Psoas muscle (tissue), 7 donors: ENCODE measurements at regions not wholly inside any gene's neighbourhood (a gene's known extent, or its start where the extent isn't known, plus 50 kb on each side); places are given as distances from the start of the nearest gene placed in this dataset.
"Not testable (repeated sequence)": the region's sequence is repeated elsewhere in the genome, so short reads cannot be mapped to it uniquely, and the experiment has no call there.

Experiments used
- ATAC-seq, 4 donors: fragments of 200-7000 bp; cut with Tn5 transposase; one replicate each; pipeline ENCODE4 v1.9.1; 2020; ENCODE audit warnings: moderate library complexity in 3 of 4, mild to moderate bottlenecking in 2 of 4
- DNase-seq, 2 donors: peaks; one replicate each; pipeline ENCODE4 v3.0.0-alpha.2; 2020
- H3K27ac ChIP-seq: fragments of 200-600 bp; one replicate; pipeline ENCODE4 v1.8.0; 2022
- H3K27me3 ChIP-seq, 3 donors: fragments of 200-600 bp in 1 of 3; one replicate each; pipeline versions ENCODE4 v1.6.1 to v1.8.0; 2013 to 2022; ENCODE audit warnings: low read length in 2 of 3, mild to moderate bottlenecking in 2 of 3, moderate library complexity in 1 of 3; ENCODE audit not compliant: insufficient read depth in 3 of 3
- H3K36me3 ChIP-seq, 2 donors: fragments of 200-600 bp in 1 of 2; one replicate each; pipeline versions ENCODE4 v1.6.1 to v1.8.0; 2013 to 2022; ENCODE audit warnings: low read depth in 1 of 2, mild to moderate bottlenecking in 1 of 2, moderate library complexity in 1 of 2; ENCODE audit not compliant: insufficient read depth in 1 of 2
- H3K4me1 ChIP-seq: fragments of 200-600 bp; one replicate; pipeline ENCODE4 v1.8.0; 2022
- H3K4me3 ChIP-seq: fragments of 200-600 bp; one replicate; pipeline ENCODE4 v1.8.0; 2022; ENCODE audit warnings: mild to moderate bottlenecking
- H3K9me3 ChIP-seq: fragments of 200-600 bp; one replicate; pipeline ENCODE4 v1.8.0; 2022
- CTCF ChIP-seq: fragments of 200-600 bp; IDR thresholded peaks from one replicate; pipeline ENCODE4 v1.8.0; 2022; ENCODE audit warnings: antibody characterized with exemption
- WGBS, 3 donors: extraction: QIAGEN DNeasy Blood & Tissue Kit; methylation state at CpG; one replicate each; pipeline versions ENCODE4 v1.1.6 to v1.1.7; 2013; 5-methylcytosine and 5-hydroxymethylcytosine counted together
- intact Hi-C, 2 donors: fragments of 100-400 bp; cut with DNase I; formaldehyde crosslinking; loops; one replicate each; pipeline versions ENCODE4 v1.11.0 to v1.14.2; 2022
- donor health status: healthy with polysubstance abuse.
- donor health status: DM: no; HTN: no; CAD: no; lungs with moderate emphysema.
- donor health status: Bipolar disorder and iron deficiency.
- donor health status: healthy.
- donor health status: DM: yes; HTN: yes; CAD: no.
- donor health status: DM: no; HTN: no; CAD: no.
- donor health status: DM: yes; HTN: yes; CAD: no.

- no peak for ATAC-seq
- H3K4me3 ChIP-seq, result no peak overlapping the region
- H3K36me3 ChIP-seq, result no peaks in the 10 kb centered on the region
- no peak overlapping the region for H3K27ac ChIP-seq
- no peaks in the 10 kb centered on the region for H3K4me1 ChIP-seq
- no peak for TF ChIP-seq CTCF
- no peaks in the 10 kb centered on the region for H3K27me3 ChIP-seq
- intact Hi-C loops, result no loop called here
- H3K9me3 ChIP-seq, result no peaks in the 10 kb centered on the region
- 34 to 57% (median 37%) methylated on average over 3 of the region's 3 CpGs for WGBS, 3 donors
- DNase-seq, result no peak
Measured at GRCh38 chr2:138078153-138078552, 113.9 kb downstream of the HNMT start.

GRCh38 chr2:138079976-138080375 is 115.7 kb downstream of the HNMT start:
- Histone ChIP-seq H3K27me3 (no peaks in the 10 kb centered on the region), H3K4me1 (no peaks in the 10 kb centered on the region), H3K27ac (no peak overlapping the region), H3K9me3 (no peaks in the 10 kb centered on the region), H3K4me3 (no peak overlapping the region), H3K36me3 (no peaks in the 10 kb centered on the region)
- WGBS, 3 donors, result 87 to 92% (median 91%) methylated on average over 2 of the region's 2 CpGs
- intact Hi-C loops, result no loop called here
- no peak for TF ChIP-seq CTCF
- ATAC-seq (no peak), DNase-seq (no peak)

GRCh38 chr2:138081225-138082073 is 117.2 kb downstream of the HNMT start:
- 65 to 72% (median 70%) methylated on average over 8 of the region's 8 CpGs for WGBS, 3 donors
- intact Hi-C loops, result no loop called here
- ATAC-seq (no peak), DNase-seq (no peak)
- H3K9me3 ChIP-seq, result no peaks in the 10 kb centered on the region
- H3K27me3 ChIP-seq, result no peaks in the 10 kb centered on the region
- no peak overlapping the region for H3K27ac ChIP-seq
- no peaks in the 10 kb centered on the region for H3K4me1 ChIP-seq
- no peaks in the 10 kb centered on the region for H3K36me3 ChIP-seq
- no peak for TF ChIP-seq CTCF
- no peak overlapping the region for H3K4me3 ChIP-seq

- H3K36me3 ChIP-seq, result no peaks in the 10 kb centered on the region
- H3K4me1 ChIP-seq, result no peaks in the 10 kb centered on the region
- no peak overlapping the region for H3K4me3 ChIP-seq
- intact Hi-C loops, result no loop called here
- DNase-seq (no peak), ATAC-seq (no peak)
- 94 to 96% (median 95%) methylated on average over 1 of the region's 1 CpG for WGBS, 3 donors
- TF ChIP-seq CTCF, result no peak
- H3K27me3 ChIP-seq, result no peaks in the 10 kb centered on the region
- no peak overlapping the region for H3K27ac ChIP-seq
- H3K9me3 ChIP-seq, result no peaks in the 10 kb centered on the region
Measured at GRCh38 chr2:138084206-138084605, 119.9 kb downstream of the HNMT start.

GRCh38 chr2:138085441-138085840 is 121.2 kb downstream of the HNMT start:
- intact Hi-C loops, result not testable (repeated sequence)

More at GRCh38 chr2:138085441-138085840, 121.2 kb downstream of the HNMT start:
- not testable (repeated sequence) for H3K36me3 ChIP-seq, H3K9me3 ChIP-seq, DNase-seq, ATAC-seq, H3K4me3 ChIP-seq, H3K27me3 ChIP-seq, H3K4me1 ChIP-seq, H3K27ac ChIP-seq
- WGBS, 3 donors, result 45 to 67% (median 51%) methylated on average over 1 of the region's 1 CpG
